ENCODE measurements at regions not wholly inside any gene's neighbourhood (a gene's known extent, or its start where the extent isn't known, plus 50 kb on each side); places are given as distances from the start of the nearest gene placed in this dataset.

DNA sequence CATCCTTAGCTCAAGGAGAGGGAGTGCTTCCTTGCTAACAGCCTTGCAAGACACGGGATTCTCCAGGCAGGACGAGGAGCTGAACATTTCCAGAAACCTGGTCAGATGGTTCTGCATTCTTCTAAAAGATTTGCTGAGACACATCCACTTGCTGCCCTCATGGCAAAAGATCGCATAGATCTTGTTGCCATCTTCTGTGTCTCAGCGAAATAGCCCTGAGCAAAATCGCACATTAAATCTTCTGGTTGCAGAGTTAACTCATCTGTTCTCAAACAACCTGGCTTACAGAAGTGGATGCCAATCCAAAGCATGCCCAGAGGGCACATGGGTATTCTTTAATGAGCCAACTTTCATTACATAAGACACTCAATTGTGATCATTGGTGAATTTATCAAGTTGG, 167.5 kb downstream of the PRKX start:
- TF ChIP-seq, protein P1, sequence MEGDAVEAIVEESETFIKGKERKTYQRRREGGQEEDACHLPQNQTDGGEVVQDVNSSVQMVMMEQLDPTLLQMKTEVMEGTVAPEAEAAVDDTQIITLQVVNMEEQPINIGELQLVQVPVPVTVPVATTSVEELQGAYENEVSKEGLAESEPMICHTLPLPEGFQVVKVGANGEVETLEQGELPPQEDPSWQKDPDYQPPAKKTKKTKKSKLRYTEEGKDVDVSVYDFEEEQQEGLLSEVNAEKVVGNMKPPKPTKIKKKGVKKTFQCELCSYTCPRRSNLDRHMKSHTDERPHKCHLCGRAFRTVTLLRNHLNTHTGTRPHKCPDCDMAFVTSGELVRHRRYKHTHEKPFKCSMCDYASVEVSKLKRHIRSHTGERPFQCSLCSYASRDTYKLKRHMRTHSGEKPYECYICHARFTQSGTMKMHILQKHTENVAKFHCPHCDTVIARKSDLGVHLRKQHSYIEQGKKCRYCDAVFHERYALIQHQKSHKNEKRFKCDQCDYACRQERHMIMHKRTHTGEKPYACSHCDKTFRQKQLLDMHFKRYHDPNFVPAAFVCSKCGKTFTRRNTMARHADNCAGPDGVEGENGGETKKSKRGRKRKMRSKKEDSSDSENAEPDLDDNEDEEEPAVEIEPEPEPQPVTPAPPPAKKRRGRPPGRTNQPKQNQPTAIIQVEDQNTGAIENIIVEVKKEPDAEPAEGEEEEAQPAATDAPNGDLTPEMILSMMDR (IDR thresholded peaks at IDR 0.05): no peak
- no peak for TF ChIP-seq POLR2AphosphoS5 (IDR thresholded peaks at IDR 0.05; ENCODE audit: low read depth, low read length)

Data from Panc1 (cell line).